Natural killer cell (primary cell): ENCODE measurements at regions not wholly inside any gene's neighbourhood (a gene's known extent, or its start where the extent isn't known, plus 50 kb on each side); places are given as distances from the start of the nearest gene placed in this dataset.

Source experiments
- ATAC-seq, 3 donors: fragments of 150-1000 bp in 2 of 3; fragments of 200-7000 bp in 1 of 3; cut with Tn5 transposase; 1 replicate in 1 of 3; 2 replicates in 2 of 3; pipeline ENCODE4 v1.10.0; 2021; ENCODE audit warnings: mild to moderate bottlenecking in 2 of 3, moderate library complexity in 2 of 3
- DNase-seq, 2 donors: peaks; one replicate each; pipeline versions ENCODE4 v3.0.0 to v3.0.0-alpha.2; 2013 to 2021; ENCODE audit warnings: mixed read lengths in 1 of 2
- H3K27ac ChIP-seq: one replicate; pipeline ENCODE4 v1.5.1; 2013; ENCODE audit warnings: mild to moderate bottlenecking, low read length
- H3K27me3 ChIP-seq: one replicate; pipeline ENCODE4 v1.6.1; 2013; ENCODE audit warnings: low read length; ENCODE audit not compliant: control insufficient read depth, insufficient read depth
- H3K36me3 ChIP-seq: one replicate; pipeline ENCODE4 v1.6.1; 2013; ENCODE audit warnings: low read length; ENCODE audit not compliant: control insufficient read depth, insufficient read depth
- H3K4me1 ChIP-seq: one replicate; pipeline ENCODE4 v1.6.1; 2013; ENCODE audit warnings: low read length; ENCODE audit not compliant: control insufficient read depth, insufficient read depth
- H3K4me3 ChIP-seq: one replicate; pipeline ENCODE4 v1.5.1; 2013; ENCODE audit warnings: low read length
- H3K9me3 ChIP-seq: one replicate; pipeline ENCODE4 v1.6.1; 2013; ENCODE audit warnings: low read length; ENCODE audit not compliant: control insufficient read depth, insufficient read depth
- H3K27ac Mint-ChIP-seq, 2 donors: one replicate each; pipeline ENCODE4 v1.8.0; 2022; ENCODE audit warnings: mild to moderate bottlenecking in 2 of 2, mixed read lengths in 2 of 2, moderate library complexity in 1 of 2
- H3K27me3 Mint-ChIP-seq, 2 donors: one replicate each; pipeline ENCODE4 v1.8.0; 2022; ENCODE audit warnings: low read depth in 2 of 2, mixed read lengths in 2 of 2
- H3K36me3 Mint-ChIP-seq: one replicate; pipeline ENCODE4 v1.8.0; 2022; ENCODE audit warnings: mixed read lengths
- H3K4me1 Mint-ChIP-seq, 2 donors: one replicate each; pipeline ENCODE4 v1.8.0; 2022; ENCODE audit warnings: mixed read lengths in 2 of 2
- H3K4me3 Mint-ChIP-seq: one replicate; pipeline ENCODE4 v1.8.0; 2022; ENCODE audit warnings: mild to moderate bottlenecking, moderate library complexity, mixed read lengths
- H3K9me3 Mint-ChIP-seq, 2 donors: one replicate each; pipeline ENCODE4 v1.8.0; 2022; ENCODE audit warnings: mixed read lengths in 2 of 2
- WGBS: methylation state at CpG from one replicate; pipeline ENCODE4 v1.1.7; 2013; ENCODE audit warnings: missing lambda C conversion rate; ENCODE audit not compliant: insufficient coverage; 5-methylcytosine and 5-hydroxymethylcytosine counted together
- intact Hi-C: fragments of 100-400 bp; cut with micrococcal nuclease; formaldehyde crosslinking; loops from one replicate; pipeline ENCODE4 v1.14.2; 2022
- TF ChIP-seq, protein P1 (sequence below): fragments of 200-600 bp; IDR thresholded peaks from one replicate; pipeline ENCODE4 v1.8.0; 2022; ENCODE audit warnings: antibody characterized with exemption

DNA sequence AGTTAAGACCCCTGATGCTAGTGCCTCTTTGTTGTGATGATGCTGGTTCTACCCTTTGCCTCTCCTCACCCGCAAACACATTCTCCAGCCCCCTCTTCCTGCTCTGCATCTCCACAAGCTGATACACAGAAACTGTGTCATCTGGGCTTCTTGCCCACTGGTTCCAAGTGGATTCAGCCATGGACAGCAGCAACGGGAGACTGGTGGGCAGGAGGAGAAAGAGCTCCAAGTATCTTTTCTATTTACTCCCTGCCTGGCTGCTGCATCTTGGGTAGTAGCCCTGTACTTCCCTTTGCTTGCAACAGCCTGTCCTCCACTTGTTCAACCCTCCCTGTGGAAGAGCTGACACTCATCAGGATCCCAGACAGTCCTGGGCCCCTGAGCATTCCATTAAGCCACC is 655.1 kb upstream of the RAB6C start:
- intact Hi-C loops: no loop called here
- whole genome bisulfite sequencing: 82% methylated on average over 2 of the region's 2 CpGs
- Histone ChIP-seq H3K4me1 (no peaks in the 10 kb centered on the region), H3K9me3 (no peaks in the 10 kb centered on the region), H3K36me3 (no peaks in the 10 kb centered on the region), H3K4me3 (no peak overlapping the region), H3K27ac (no peak overlapping the region), H3K27me3 (no peaks in the 10 kb centered on the region)
- Mint-ChIP-seq H3K27ac (no peak overlapping the region), H3K4me1 (no peaks in the 10 kb centered on the region), H3K4me3 (no peak overlapping the region), H3K9me3 (peaks cover 0 to 2% of the 10 kb centered on the region in 2 donors), H3K36me3 (no peaks in the 10 kb centered on the region), H3K27me3 (no peaks in the 10 kb centered on the region)
- ATAC-seq: no peak
- TF ChIP-seq, protein P1, sequence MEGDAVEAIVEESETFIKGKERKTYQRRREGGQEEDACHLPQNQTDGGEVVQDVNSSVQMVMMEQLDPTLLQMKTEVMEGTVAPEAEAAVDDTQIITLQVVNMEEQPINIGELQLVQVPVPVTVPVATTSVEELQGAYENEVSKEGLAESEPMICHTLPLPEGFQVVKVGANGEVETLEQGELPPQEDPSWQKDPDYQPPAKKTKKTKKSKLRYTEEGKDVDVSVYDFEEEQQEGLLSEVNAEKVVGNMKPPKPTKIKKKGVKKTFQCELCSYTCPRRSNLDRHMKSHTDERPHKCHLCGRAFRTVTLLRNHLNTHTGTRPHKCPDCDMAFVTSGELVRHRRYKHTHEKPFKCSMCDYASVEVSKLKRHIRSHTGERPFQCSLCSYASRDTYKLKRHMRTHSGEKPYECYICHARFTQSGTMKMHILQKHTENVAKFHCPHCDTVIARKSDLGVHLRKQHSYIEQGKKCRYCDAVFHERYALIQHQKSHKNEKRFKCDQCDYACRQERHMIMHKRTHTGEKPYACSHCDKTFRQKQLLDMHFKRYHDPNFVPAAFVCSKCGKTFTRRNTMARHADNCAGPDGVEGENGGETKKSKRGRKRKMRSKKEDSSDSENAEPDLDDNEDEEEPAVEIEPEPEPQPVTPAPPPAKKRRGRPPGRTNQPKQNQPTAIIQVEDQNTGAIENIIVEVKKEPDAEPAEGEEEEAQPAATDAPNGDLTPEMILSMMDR: no peak
- DNase-seq: no peak

DNA sequence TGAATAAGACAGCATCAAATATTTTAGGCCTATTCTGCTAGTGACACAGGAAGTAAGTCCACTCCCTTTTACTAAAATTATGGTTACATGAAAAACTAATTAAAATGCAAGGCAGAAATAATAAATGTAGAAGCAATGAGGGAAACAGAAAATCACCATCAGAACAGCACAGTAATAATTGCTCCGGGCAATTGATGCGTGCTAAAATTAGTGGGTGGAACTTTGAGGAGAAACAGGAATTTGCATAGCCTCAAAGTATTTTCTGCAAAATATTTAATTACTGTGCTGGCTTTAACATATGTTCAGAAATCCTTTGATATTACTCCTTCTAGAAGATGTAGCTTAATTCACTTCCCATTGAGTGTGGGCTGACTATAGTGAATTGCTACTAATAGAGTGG is 654.3 kb upstream of the RAB6C start:
- 100% methylated on average over 2 of the region's 2 CpGs for WGBS

GRCh38 chr2:129329574-129329973 is 649.9 kb upstream of the RAB6C start:
- no peak overlapping the region for H3K27ac Mint-ChIP-seq
- ATAC-seq (no peak), DNase-seq (no peak)
- no peaks in the 10 kb centered on the region for H3K36me3 Mint-ChIP-seq
- H3K9me3 Mint-ChIP-seq: peaks cover 0 to 2% of the 10 kb centered on the region in 2 donors
- H3K4me1 Mint-ChIP-seq: no peaks in the 10 kb centered on the region
- TF ChIP-seq, protein P1: no peak
- Histone ChIP-seq H3K4me3 (no peak overlapping the region), H3K4me1 (no peaks in the 10 kb centered on the region), H3K27ac (no peak overlapping the region), H3K27me3 (no peaks in the 10 kb centered on the region), H3K9me3 (no peaks in the 10 kb centered on the region), H3K36me3 (no peaks in the 10 kb centered on the region)
- no peaks in the 10 kb centered on the region for H3K27me3 Mint-ChIP-seq
- 27% methylated on average over 4 of the region's 4 CpGs for WGBS
- intact Hi-C loops: no loop called here
- H3K4me3 Mint-ChIP-seq: no peak overlapping the region

More for the DNA sequence above, 654.3 kb upstream of the RAB6C start:
- DNase-seq (no peak), ATAC-seq (no peak)
- TF ChIP-seq, protein P1: no peak
- H3K27me3 ChIP-seq: no peaks in the 10 kb centered on the region
- no peaks in the 10 kb centered on the region for H3K4me1 ChIP-seq
- H3K27ac Mint-ChIP-seq: no peak overlapping the region
- no peaks in the 10 kb centered on the region for H3K4me1 Mint-ChIP-seq
- no peaks in the 10 kb centered on the region for H3K9me3 ChIP-seq
- no peak overlapping the region for H3K4me3 Mint-ChIP-seq
- H3K36me3 ChIP-seq: no peaks in the 10 kb centered on the region
- H3K27ac ChIP-seq: no peak overlapping the region
- H3K4me3 ChIP-seq: no peak overlapping the region
- H3K36me3 Mint-ChIP-seq: no peaks in the 10 kb centered on the region
- no peaks in the 10 kb centered on the region for H3K27me3 Mint-ChIP-seq
- intact Hi-C loops: no loop called here
- peaks cover 0 to 2% of the 10 kb centered on the region in 2 donors for H3K9me3 Mint-ChIP-seq

GRCh38 chr2:129330504-129330903 is 649.0 kb upstream of the RAB6C start:
- ATAC-seq: no peak
- intact Hi-C loops: no loop called here
- 66% methylated on average over 2 of the region's 2 CpGs for WGBS

More at GRCh38 chr2:129330504-129330903, 649.0 kb upstream of the RAB6C start:
- Mint-ChIP-seq H3K27me3 (no peaks in the 10 kb centered on the region), H3K27ac (no peak overlapping the region), H3K4me1 (no peaks in the 10 kb centered on the region), H3K36me3 (no peaks in the 10 kb centered on the region), H3K4me3 (no peak overlapping the region), H3K9me3 (peaks cover 0 to 2% of the 10 kb centered on the region in 2 donors)
- no peaks in the 10 kb centered on the region for H3K9me3 ChIP-seq
- H3K27ac ChIP-seq: no peak overlapping the region
- no peaks in the 10 kb centered on the region for H3K4me1 ChIP-seq
- H3K36me3 ChIP-seq: no peaks in the 10 kb centered on the region
- no peak overlapping the region for H3K4me3 ChIP-seq
- no peaks in the 10 kb centered on the region for H3K27me3 ChIP-seq
- DNase-seq: no peak
- TF ChIP-seq, protein P1: no peak
